HG03521 (cell line): ENCODE measurements at regions not wholly inside any gene's neighbourhood (a gene's known extent, or its start where the extent isn't known, plus 50 kb on each side); places are given as distances from the start of the nearest gene placed in this dataset.

ENCODE experiments used
- ATAC-seq: cut with Tn5 transposase; IDR thresholded peaks from one replicate; pipeline ENCODE4 v1.9.1; 2021; ENCODE audit warnings: mild to moderate bottlenecking, moderate library complexity; ENCODE audit not compliant: unreplicated experiment

DNA sequence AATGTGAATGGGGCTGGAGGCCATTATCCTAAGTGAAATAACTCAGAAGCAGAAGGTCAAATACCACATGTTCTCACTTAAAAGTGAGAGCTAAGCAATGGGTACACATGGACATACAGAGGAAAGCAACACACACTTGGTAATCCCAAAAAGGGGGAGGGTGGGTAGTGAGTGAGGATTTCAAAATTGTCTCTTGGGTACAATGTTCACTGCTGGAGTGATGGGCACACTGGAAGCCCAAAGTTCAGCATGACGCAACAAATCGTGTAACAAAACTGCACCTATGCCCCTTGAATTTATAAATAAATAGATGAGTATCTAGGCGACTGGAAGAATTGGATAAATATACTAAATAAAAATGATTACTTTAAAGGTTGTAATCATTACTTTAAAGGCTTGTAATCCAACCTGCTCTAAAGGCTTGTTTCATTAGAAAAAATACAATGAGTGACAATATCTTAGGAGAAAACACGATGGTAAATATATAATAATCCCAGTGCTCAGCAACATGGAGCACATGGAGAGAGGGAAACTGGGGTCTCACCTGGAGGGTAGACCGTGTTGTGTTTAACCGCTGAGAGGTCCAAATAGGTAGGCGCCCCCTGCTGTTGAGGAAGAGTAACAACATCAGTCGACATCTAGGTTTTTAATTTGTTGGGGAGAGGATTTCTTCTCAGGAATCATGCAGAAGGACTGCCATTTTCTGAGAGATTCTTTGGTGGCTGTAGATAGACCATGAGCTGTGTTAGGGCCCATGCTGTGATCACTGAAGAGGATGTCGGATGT is 78.5 kb upstream of the ROBO1 start:
- ATAC-seq, result no peak

DNA sequence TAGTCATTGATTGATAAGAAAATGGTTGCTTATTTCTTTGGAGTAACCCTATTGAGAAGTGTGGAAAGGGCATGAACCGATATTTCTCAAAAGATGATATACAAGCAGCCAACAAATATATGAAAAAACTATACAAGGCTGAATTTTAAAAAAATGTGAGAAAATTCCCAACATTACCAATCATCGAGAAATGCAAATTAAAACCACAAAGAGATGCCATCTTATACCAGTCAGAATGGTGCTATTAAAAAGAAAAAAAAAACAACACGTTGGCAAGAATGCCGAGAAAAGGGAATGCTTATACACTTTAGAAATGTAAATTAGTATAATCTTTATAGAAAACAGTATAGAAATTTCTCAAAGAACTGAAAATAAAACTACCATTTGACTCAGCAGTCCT is 77.7 kb upstream of the ROBO1 start:
- no peak for ATAC-seq

DNA sequence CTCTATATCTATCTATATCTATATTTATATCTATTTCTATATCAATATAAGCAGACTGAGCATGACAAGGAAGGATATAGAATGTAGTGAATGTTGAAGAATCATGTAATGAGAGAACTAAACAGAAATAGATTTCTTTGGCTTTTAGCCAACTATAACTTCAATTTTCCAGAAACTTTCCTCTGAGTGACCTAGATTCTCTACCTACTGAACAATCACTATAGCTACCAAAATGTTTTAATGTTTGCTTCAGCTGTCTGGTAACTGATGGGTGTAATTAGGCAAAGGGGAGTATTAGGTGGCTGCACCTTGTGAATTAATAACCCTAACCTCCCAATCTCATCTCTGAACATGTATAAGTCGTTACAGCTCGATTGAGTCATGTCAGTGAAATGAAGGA is 76.4 kb upstream of the ROBO1 start:
- no peak for ATAC-seq

DNA sequence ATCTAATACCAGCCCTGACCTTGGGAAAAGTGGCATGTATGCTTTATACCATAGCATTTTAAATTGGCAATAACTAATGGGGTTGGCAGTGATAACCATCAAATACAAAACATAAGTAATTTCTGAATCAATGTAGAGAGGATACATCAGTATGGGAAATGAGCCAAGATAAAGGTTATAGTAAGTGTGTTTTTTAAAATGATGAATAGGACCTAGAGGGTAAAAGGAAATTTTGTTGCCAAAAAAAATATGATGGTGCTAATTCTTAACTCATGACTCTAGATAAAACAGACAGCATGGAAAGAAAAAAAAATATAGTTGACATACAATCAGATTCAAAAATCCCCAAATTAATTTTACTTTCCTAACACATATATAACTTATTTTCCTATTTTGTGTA is 75.4 kb upstream of the ROBO1 start:
- no peak for ATAC-seq

DNA sequence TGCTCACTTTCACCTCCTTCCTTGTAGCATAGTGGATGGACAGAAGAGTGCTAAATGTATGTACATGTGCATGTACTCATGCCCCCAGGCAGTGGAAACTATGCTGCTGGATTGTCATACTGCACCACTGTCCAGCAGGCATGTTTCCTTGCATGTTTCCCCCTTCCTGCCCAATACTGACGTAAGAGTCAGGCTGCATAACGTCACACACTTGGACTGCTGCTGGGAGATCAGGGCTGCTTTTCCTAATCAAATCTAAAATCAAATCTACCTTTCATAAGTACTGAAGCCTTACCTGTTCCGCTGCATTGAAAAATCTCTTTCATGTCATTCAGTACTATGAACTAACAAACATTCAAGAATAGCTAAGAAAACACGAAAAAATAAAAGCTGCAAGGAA is 67.9 kb upstream of the ROBO1 start:
- no peak for ATAC-seq

DNA sequence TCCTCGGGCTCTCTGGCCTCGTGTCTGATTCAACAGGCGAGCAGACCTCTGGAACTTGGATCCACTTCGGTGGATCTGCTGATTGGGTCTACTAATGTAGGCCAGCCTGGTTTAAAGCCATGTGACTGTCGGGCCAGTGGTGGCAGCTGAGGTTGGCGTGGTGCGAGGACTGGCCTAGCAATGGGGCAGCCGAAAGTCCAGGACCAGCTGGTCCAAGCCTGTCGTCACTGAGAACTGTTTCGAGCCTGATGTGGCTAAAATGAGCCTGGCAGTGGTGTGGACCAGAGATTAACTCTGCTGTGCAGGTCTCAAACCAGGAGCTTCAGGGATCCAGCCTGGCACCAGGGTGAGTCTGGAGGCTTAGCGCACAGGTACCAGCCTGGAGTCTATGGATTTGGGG is 56.4 kb upstream of the ROBO1 start:
- ATAC-seq, result no peak

DNA sequence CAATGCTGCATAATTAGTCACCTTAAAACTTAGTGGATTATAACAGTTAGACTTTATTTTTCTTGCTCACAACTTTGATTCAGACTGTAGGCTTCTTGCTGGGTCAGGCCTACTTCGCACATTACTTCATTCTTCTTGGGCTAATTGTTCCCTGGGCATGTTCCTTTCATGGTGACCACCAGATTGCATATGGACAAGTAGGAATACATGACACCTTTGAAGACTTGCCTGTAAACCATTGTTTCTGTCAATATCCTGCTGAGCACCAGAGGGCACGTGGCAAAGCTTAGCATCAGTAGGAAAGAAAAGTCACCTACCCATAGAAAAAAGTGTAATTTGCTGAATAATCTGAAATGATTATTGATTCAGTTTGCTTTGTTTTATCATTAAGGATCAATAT is 54.3 kb upstream of the ROBO1 start:
- no peak for ATAC-seq

DNA sequence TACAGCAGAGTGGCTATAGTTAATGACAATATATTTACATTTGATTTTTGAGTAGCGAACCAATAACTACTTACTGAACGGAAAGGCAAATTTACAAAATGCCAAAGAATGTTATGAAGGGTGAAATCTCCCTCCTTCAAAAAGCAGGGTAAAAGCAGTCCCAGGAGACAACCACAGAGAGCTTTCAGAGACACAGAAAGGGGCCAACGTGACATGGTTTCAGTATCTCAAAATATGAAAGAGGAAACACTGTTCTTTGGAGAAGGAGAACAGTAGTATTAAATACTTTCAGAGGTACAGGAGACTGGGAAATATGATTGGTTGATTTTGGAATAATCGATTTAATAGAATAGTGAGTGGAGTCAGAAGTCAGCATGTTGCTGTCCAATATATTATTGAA is 52.3 kb upstream of the ROBO1 start:
- no peak for ATAC-seq

DNA sequence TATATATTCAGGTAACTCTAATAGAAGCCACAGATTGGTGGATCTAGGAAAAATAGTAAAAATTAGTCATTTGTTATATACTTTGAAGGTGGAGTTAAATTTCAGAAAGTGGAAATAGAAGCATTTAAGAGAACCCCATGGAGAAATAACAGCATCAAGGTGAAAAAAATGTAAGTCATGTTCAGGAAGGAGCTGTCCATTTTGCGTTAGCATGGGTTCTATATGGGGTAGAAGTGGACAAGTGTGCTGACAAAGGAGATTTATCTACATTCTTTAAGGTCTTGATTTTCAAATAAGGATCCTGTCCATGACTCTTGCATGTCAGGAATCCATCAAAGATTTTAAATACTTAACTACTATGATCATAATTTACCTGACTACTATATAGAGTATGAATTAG is 50.2 kb upstream of the ROBO1 start:
- ATAC-seq, result no peak
